ENCODE measurements at regions not wholly inside any gene's neighbourhood (a gene's known extent, or its start where the extent isn't known, plus 50 kb on each side); places are given as distances from the start of the nearest gene placed in this dataset.

GRCh38 chr17:71334048-71334751, 786.6 kb upstream of the SOX9 start:
- no peak for DNase-seq (ENCODE audit: low spot score)
- no peaks in the 10 kb centered on the region for H3K4me1 ChIP-seq
- H3K36me3 ChIP-seq, result no peaks in the 10 kb centered on the region
- no peak for TF ChIP-seq CTCF (IDR thresholded peaks at IDR 0.05)
- H3K4me3 ChIP-seq, result no peak overlapping the region
- H3K27ac ChIP-seq, result no peak overlapping the region
- H3K9me3 ChIP-seq, result no peaks in the 10 kb centered on the region
- H3K27me3 ChIP-seq, result no peaks in the 10 kb centered on the region

DNA sequence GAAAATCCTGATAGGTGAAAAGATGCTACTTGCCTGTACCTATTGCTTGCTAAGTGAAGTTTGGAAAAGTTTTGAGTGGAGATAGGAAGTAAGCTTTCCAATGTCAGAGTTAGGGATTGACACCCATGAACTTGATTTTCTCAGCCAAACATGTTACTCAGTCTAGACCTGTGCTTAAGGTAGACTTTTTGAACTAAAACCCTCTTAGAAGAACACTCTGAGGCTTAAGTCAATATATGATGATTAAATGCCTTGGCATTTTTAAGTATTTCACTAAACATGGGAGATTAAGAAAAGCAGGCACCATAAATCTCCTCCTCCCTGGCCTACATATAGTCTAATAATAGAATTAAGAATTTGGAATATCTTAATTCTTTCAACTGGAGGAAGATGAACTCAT, 785.6 kb upstream of the SOX9 start:
- no peak overlapping the region for H3K27ac ChIP-seq
- H3K9me3 ChIP-seq, result no peaks in the 10 kb centered on the region
- no peak for TF ChIP-seq CTCF (IDR thresholded peaks at IDR 0.05)
- H3K4me1 ChIP-seq, result no peaks in the 10 kb centered on the region
- no peaks in the 10 kb centered on the region for H3K27me3 ChIP-seq
- no peak for DNase-seq (ENCODE audit: low spot score)
- H3K36me3 ChIP-seq, result no peaks in the 10 kb centered on the region
- H3K4me3 ChIP-seq, result no peak overlapping the region

DNA sequence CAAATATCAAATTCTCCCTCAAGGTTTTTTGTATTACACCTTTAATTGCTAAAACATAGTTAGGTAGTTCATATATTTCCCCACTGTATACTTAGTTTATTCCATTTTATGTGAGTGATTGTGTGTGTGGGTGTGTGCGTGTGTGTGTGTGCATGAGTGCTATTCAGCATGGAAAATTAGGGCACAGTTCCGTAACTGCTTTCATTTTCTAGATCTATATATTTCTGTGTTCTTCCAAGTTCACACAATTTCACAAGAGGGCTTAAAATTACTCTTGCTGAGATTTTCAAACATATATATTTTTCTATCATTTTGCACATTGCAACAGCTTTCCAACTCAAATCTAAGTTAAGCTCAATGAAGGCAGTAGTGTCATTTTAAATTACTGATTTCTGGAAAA, 782.9 kb upstream of the SOX9 start:
- no peak for DNase-seq (ENCODE audit: low spot score)
- H3K36me3 ChIP-seq, result no peaks in the 10 kb centered on the region
- H3K27me3 ChIP-seq, result no peaks in the 10 kb centered on the region
- no peaks in the 10 kb centered on the region for H3K9me3 ChIP-seq
- TF ChIP-seq CTCF (IDR thresholded peaks at IDR 0.05), result no peak
- H3K27ac ChIP-seq, result no peak overlapping the region
- H3K4me3 ChIP-seq, result no peak overlapping the region
- H3K4me1 ChIP-seq, result no peaks in the 10 kb centered on the region

- TF ChIP-seq CTCF (IDR thresholded peaks at IDR 0.05), result no peak
- DNase-seq (ENCODE audit: low spot score), result no peak
- Histone ChIP-seq H3K27ac (no peak overlapping the region), H3K27me3 (no peaks in the 10 kb centered on the region), H3K9me3 (no peaks in the 10 kb centered on the region), H3K36me3 (no peaks in the 10 kb centered on the region), H3K4me3 (no peak overlapping the region), H3K4me1 (no peaks in the 10 kb centered on the region)
These were observed 782.4 kb upstream of the SOX9 start for GRCh38 chr17:71338396-71338795.

DNA sequence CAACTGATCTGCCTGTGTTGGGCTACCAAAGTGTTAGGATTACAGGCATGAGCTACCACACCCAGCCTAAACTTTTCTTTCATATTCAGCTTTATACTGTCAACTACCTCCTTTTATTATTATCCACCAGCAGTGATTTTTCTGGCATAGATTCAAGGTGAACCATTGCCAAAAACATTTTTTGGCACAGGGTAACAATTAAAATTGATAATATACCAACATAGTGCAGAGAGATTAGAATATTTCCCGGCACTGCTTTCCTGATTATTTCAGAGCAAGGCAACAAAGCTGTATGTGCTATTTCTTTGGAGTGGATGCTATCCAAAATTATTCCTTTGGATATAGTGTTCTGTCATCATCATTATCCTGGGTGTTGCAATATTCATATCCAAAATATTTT, 781.6 kb upstream of the SOX9 start:
- no peaks in the 10 kb centered on the region for H3K36me3 ChIP-seq
- no peaks in the 10 kb centered on the region for H3K9me3 ChIP-seq
- DNase-seq (ENCODE audit: low spot score), result no peak
- no peaks in the 10 kb centered on the region for H3K27me3 ChIP-seq
- no peak for TF ChIP-seq CTCF (IDR thresholded peaks at IDR 0.05)
- no peaks in the 10 kb centered on the region for H3K4me1 ChIP-seq
- H3K4me3 ChIP-seq, result no peak overlapping the region
- H3K27ac ChIP-seq, result no peak overlapping the region

DNA sequence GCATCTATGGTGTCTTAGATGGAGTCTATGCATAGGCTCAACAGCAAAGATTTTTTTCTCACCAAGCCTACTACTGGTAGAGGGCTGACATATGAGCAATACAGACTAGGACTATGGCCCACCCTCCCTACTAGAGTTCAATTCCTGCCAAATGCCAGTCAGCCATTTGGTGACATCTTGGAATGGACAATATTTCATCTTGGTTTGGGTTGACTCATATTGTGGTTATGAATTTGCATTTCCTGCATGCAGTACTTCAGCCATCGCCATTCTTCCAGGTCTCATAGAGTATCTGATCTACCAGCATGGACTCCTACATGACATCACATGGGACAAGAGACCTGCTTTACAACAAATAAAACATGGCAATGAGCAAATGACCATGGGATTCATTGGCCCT, 778.1 kb upstream of the SOX9 start:
- Histone ChIP-seq H3K4me3 (no peak overlapping the region), H3K36me3 (no peaks in the 10 kb centered on the region), H3K4me1 (no peaks in the 10 kb centered on the region), H3K9me3 (no peaks in the 10 kb centered on the region), H3K27ac (no peak overlapping the region), H3K27me3 (no peaks in the 10 kb centered on the region)
- no peak for TF ChIP-seq CTCF (IDR thresholded peaks at IDR 0.05)
- DNase-seq (ENCODE audit: low spot score), result no peak
